Astrocyte (in vitro differentiated cells and primary cell): ENCODE measurements at regions not wholly inside any gene's neighbourhood (a gene's known extent, or its start where the extent isn't known, plus 50 kb on each side); places are given as distances from the start of the nearest gene placed in this dataset.

ENCODE experiments used
- DNase-seq: peaks from one replicate; pipeline ENCODE4 v3.0.0-alpha.2; 2010; ENCODE audit warnings: low read depth
- FAIRE-seq: peaks from 2 replicates; lab custom pipeline; 2011; peaks lifted over from hg19 to GRCh38; lab: Jason Lieb, UNC
- H2AFZ ChIP-seq: 2 replicates; pipeline ENCODE4 v1.6.0; 2012; ENCODE audit warnings: low read depth, low read length, inconsistent platforms
- H3K27ac ChIP-seq: 2 replicates; pipeline ENCODE4 v1.5.1; 2011; ENCODE audit warnings: low read depth, low read length, inconsistent platforms
- H3K27me3 ChIP-seq: 2 replicates; pipeline ENCODE4 v1.6.0; 2011; ENCODE audit warnings: low read length, inconsistent platforms; ENCODE audit not compliant: insufficient read depth
- H3K36me3 ChIP-seq: 2 replicates; pipeline ENCODE4 v1.5.1; 2011; ENCODE audit warnings: low read length, inconsistent platforms; ENCODE audit not compliant: insufficient read depth
- H3K4me1 ChIP-seq: 2 replicates; pipeline ENCODE4 v1.5.1; 2011; ENCODE audit warnings: low read length, inconsistent platforms; ENCODE audit not compliant: insufficient read depth
- H3K4me2 ChIP-seq: 2 replicates; pipeline ENCODE4 v1.6.0; 2012; ENCODE audit warnings: low read length, inconsistent platforms
- H3K4me3 ChIP-seq: 2 replicates; pipeline ENCODE4 v1.5.1; 2011; ENCODE audit warnings: low read depth, mild to moderate bottlenecking, low read length, inconsistent platforms; ENCODE audit not compliant: insufficient read depth
- H3K79me2 ChIP-seq: 2 replicates; pipeline ENCODE4 v1.6.0; 2012; ENCODE audit warnings: mild to moderate bottlenecking, low read length, inconsistent platforms; ENCODE audit not compliant: insufficient read depth
- H3K9ac ChIP-seq: 2 replicates; pipeline ENCODE4 v1.6.0; 2012; ENCODE audit warnings: mild to moderate bottlenecking, low read length, inconsistent platforms
- H3K9me3 ChIP-seq: 2 replicates; pipeline ENCODE4 v1.5.1; 2012; ENCODE audit warnings: low read depth, mild to moderate bottlenecking, low read length, inconsistent platforms; ENCODE audit not compliant: insufficient read depth
- H4K20me1 ChIP-seq: 2 replicates; pipeline ENCODE4 v1.6.0; 2012; ENCODE audit warnings: low read length, inconsistent platforms; ENCODE audit not compliant: insufficient read depth
- H3K27ac Mint-ChIP-seq: one replicate; pipeline ENCODE4 v1.8.0; 2021; ENCODE audit warnings: mild to moderate bottlenecking, mixed read lengths; ENCODE audit not compliant: unreplicated experiment
- H3K27me3 Mint-ChIP-seq: one replicate; pipeline ENCODE4 v1.8.0; 2021; ENCODE audit warnings: low read depth, mixed read lengths; ENCODE audit not compliant: unreplicated experiment
- H3K36me3 Mint-ChIP-seq: one replicate; pipeline ENCODE4 v1.8.0; 2021; ENCODE audit warnings: low read depth, mixed read lengths; ENCODE audit not compliant: unreplicated experiment
- H3K4me1 Mint-ChIP-seq: one replicate; pipeline ENCODE4 v1.8.0; 2021; ENCODE audit warnings: low read depth, mixed read lengths; ENCODE audit not compliant: unreplicated experiment
- H3K4me3 Mint-ChIP-seq: one replicate; pipeline ENCODE4 v1.8.0; 2021; ENCODE audit warnings: mild to moderate bottlenecking, moderate library complexity, mixed read lengths; ENCODE audit not compliant: unreplicated experiment
- H3K9me3 Mint-ChIP-seq: one replicate; pipeline ENCODE4 v1.8.0; 2021; ENCODE audit warnings: mild to moderate bottlenecking, mixed read lengths; ENCODE audit not compliant: unreplicated experiment
- CTCF ChIP-seq: IDR thresholded peaks from 2 replicates; pipeline ENCODE4 v1.5.1; 2011; ENCODE audit warnings: low read depth, mild to moderate bottlenecking, inconsistent platforms, low read length, moderate library complexity; ENCODE audit not compliant: insufficient read depth
- EZH2 ChIP-seq: IDR thresholded peaks from 2 replicates; pipeline ENCODE4 v1.6.1; 2012; ENCODE audit warnings: mild to moderate bottlenecking, low read length, inconsistent platforms; ENCODE audit not compliant: insufficient read depth

GRCh38 chr2:167551416-167551815, 663.1 kb downstream of the XIRP2 start:
- TF ChIP-seq CTCF (no peak), EZH2 (no peak)
- Histone ChIP-seq H3K4me1 (no peaks in the 10 kb centered on the region), H3K4me2 (no peak overlapping the region), H3K9ac (no peak overlapping the region), H3K36me3 (no peaks in the 10 kb centered on the region), H3K9me3 (no peaks in the 10 kb centered on the region), H3K27me3 (no peaks in the 10 kb centered on the region), H3K27ac (no peak overlapping the region), H3K79me2 (no peaks in the 10 kb centered on the region), H3K4me3 (no peak overlapping the region), H2AFZ (no peak overlapping the region), H4K20me1 (no peaks in the 10 kb centered on the region)
- DNase-seq (no peak), FAIRE-seq (no peak)
- Mint-ChIP-seq H3K9me3 (no peaks in the 10 kb centered on the region), H3K27ac (no peak overlapping the region), H3K4me1 (no peaks in the 10 kb centered on the region), H3K4me3 (no peak overlapping the region), H3K36me3 (no peaks in the 10 kb centered on the region), H3K27me3 (no peaks in the 10 kb centered on the region)

DNA sequence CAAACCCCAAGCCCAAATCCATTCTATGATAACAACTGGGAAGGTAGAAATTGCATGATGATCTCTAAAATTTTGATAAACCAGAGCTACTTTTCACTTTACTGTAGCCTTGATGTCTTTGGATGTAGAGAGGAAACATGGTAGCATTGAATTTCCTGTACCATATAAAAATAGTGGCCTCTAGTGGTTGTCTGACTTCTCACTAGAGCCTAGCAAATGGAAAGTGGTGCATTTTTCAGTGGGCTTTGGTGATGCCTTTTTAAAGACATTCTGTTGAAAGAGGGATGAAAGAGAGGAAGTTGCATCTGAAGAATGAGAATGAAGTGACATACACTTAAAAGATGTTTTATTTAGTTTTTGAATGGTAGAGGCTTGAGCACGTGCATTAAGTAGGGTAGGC, 662.2 kb downstream of the XIRP2 start:
- DNase-seq: peak; percentile 4
- Histone ChIP-seq H3K9ac (no peak overlapping the region), H2AFZ (no peak overlapping the region), H3K27me3 (no peaks in the 10 kb centered on the region), H3K79me2 (no peaks in the 10 kb centered on the region), H3K36me3 (no peaks in the 10 kb centered on the region), H3K4me1 (no peaks in the 10 kb centered on the region), H3K27ac (no peak overlapping the region), H3K9me3 (no peaks in the 10 kb centered on the region), H3K4me2 (no peak overlapping the region), H4K20me1 (no peaks in the 10 kb centered on the region), H3K4me3 (no peak overlapping the region)
- no peak overlapping the region for H3K27ac Mint-ChIP-seq
- no peak overlapping the region for H3K4me3 Mint-ChIP-seq
- no peak for FAIRE-seq
- no peaks in the 10 kb centered on the region for H3K36me3 Mint-ChIP-seq
- H3K27me3 Mint-ChIP-seq: no peaks in the 10 kb centered on the region
- TF ChIP-seq CTCF (peak; percentile 54), EZH2 (no peak)
- H3K4me1 Mint-ChIP-seq: no peaks in the 10 kb centered on the region
- no peaks in the 10 kb centered on the region for H3K9me3 Mint-ChIP-seq

- no peak overlapping the region for H2AFZ ChIP-seq
- FAIRE-seq: no peak
- no peaks in the 10 kb centered on the region for H3K9me3 Mint-ChIP-seq
- no peak overlapping the region for H3K9ac ChIP-seq
- H3K79me2 ChIP-seq: no peaks in the 10 kb centered on the region
- H4K20me1 ChIP-seq: no peaks in the 10 kb centered on the region
- H3K27ac ChIP-seq: no peak overlapping the region
- TF ChIP-seq CTCF (no peak), EZH2 (no peak)
- H3K9me3 ChIP-seq: no peaks in the 10 kb centered on the region
- no peaks in the 10 kb centered on the region for H3K27me3 ChIP-seq
- H3K4me1 Mint-ChIP-seq: no peaks in the 10 kb centered on the region
- H3K4me2 ChIP-seq: no peak overlapping the region
- H3K36me3 ChIP-seq: no peaks in the 10 kb centered on the region
- H3K36me3 Mint-ChIP-seq: no peaks in the 10 kb centered on the region
- H3K27ac Mint-ChIP-seq: no peak overlapping the region
- H3K4me3 ChIP-seq: no peak overlapping the region
- H3K4me3 Mint-ChIP-seq: no peak overlapping the region
- H3K4me1 ChIP-seq: no peaks in the 10 kb centered on the region
- DNase-seq: no peak
- no peaks in the 10 kb centered on the region for H3K27me3 Mint-ChIP-seq
Measured at GRCh38 chr2:167548396-167548795, 660.1 kb downstream of the XIRP2 start.
